Stimulated activated CD8-positive, alpha-beta memory T cell treated with anti-CD3 and anti-CD28 coated beads, Interleukin-4, amount 100 ng/mL, for 48 hours (primary cell): ENCODE measurements at regions not wholly inside any gene's neighbourhood (a gene's known extent, or its start where the extent isn't known, plus 50 kb on each side); places are given as distances from the start of the nearest gene placed in this dataset.
"Not testable (repeated sequence)": the region's sequence is repeated elsewhere in the genome, so short reads cannot be mapped to it uniquely, and the experiment has no call there.

Experiments used
- DNase-seq: peaks from one replicate; pipeline ENCODE4 v3.0.0-alpha.2; 2020

- peak; percentile 28 for DNase-seq
Measured at GRCh38 chr12:65741656-65742017, 82.6 kb upstream of the HMGA2 start.

- peak; percentile 32 for DNase-seq
Measured at GRCh38 chr12:65742018-65743010, 82.0 kb upstream of the HMGA2 start.

- DNase-seq = not testable (repeated sequence)
Measured at GRCh38 chr12:65744236-65744840, 79.9 kb upstream of the HMGA2 start.

GRCh38 chr12:65747338-65747737 lies 76.9 kb upstream of the HMGA2 start:
- no peak for DNase-seq

- no peak for DNase-seq
Measured at GRCh38 chr12:65748332-65748731, 76.0 kb upstream of the HMGA2 start.

GRCh38 chr12:65754290-65754689 lies 70.0 kb upstream of the HMGA2 start:
- DNase-seq = no peak

GRCh38 chr12:65754744-65755595 lies 69.3 kb upstream of the HMGA2 start:
- DNase-seq = no peak

GRCh38 chr12:65755596-65755978 lies 68.7 kb upstream of the HMGA2 start:
- DNase-seq = no peak

- no peak for DNase-seq
Measured at GRCh38 chr12:65756267-65756666, 68.0 kb upstream of the HMGA2 start.

- DNase-seq = peak; percentile 38
Measured at GRCh38 chr12:65756956-65757511, 67.2 kb upstream of the HMGA2 start.

GRCh38 chr12:65758401-65758800 lies 65.9 kb upstream of the HMGA2 start:
- DNase-seq = no peak

- DNase-seq = no peak
Measured at GRCh38 chr12:65759735-65760134, 64.5 kb upstream of the HMGA2 start.

- DNase-seq = no peak
Measured at GRCh38 chr12:65761301-65761700, 63.0 kb upstream of the HMGA2 start.

GRCh38 chr12:65764325-65764724 lies 60.0 kb upstream of the HMGA2 start:
- DNase-seq = no peak

GRCh38 chr12:65765436-65765813 lies 58.9 kb upstream of the HMGA2 start:
- no peak for DNase-seq

- DNase-seq = no peak
Measured at GRCh38 chr12:65769880-65770279, 54.4 kb upstream of the HMGA2 start.
